ENCODE measurements at regions not wholly inside any gene's neighbourhood (a gene's known extent, or its start where the extent isn't known, plus 50 kb on each side); places are given as distances from the start of the nearest gene placed in this dataset.

- Histone ChIP-seq H3K27me3 (ENCODE audit: insufficient read depth in 3 of 3, low read length in 2 of 3) (no peaks in the 10 kb centered on the region), H3K36me3 (ENCODE audit: insufficient read depth in 1 of 2, low read depth in 1 of 2) (no peaks in the 10 kb centered on the region), H3K4me3 (no peak overlapping the region), H3K4me1 (no peaks in the 10 kb centered on the region), H3K9me3 (peaks cover 7% of the 10 kb centered on the region), H3K27ac (no peak overlapping the region)
- WGBS, 3 donors = 94 to 96% (median 94%) methylated on average over 2 of the region's 2 CpGs
- TF ChIP-seq CTCF (IDR thresholded peaks at IDR 0.05) = no peak
- intact Hi-C loops (cut with DNase I) = loop anchor here in 1 of 2 donors (10.0 kb wide), 1 partner anchor 60 kb away; no protein-coding TSS in a partner anchor
- ATAC-seq (no peak), DNase-seq (no peak)
Observed at GRCh38 chr20:60295214-60295613, 337.0 kb downstream of the CDH26 start.

DNA sequence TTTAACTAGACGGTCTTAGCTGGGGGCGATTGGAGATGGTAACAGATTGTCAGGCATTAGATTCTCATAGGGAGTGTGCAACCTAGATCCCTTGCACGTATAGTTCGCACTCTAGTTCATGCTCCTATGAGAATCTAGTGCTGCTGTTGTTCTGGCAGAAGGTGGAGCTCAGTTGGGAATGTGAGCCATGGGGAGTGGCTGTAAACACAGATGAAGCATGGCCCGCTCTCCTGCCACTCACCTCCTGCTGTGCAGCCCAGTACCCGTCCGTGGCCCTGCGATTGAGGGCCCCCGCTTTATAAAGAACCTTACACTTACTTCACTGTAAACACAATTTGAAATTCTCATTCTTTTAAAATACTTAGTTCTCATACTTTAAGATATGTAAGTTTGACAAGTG, 339.4 kb downstream of the CDH26 start:
- intact Hi-C loops (cut with DNase I) = loop anchor here in 1 of 2 donors (10.0 kb wide), 1 partner anchor 63 kb away; no protein-coding TSS in a partner anchor
- Histone ChIP-seq H3K4me3 (no peak overlapping the region), H3K4me1 (no peaks in the 10 kb centered on the region), H3K36me3 (ENCODE audit: insufficient read depth in 1 of 2, low read depth in 1 of 2) (no peaks in the 10 kb centered on the region), H3K27ac (no peak overlapping the region), H3K27me3 (ENCODE audit: insufficient read depth in 3 of 3, low read length in 2 of 3) (no peaks in the 10 kb centered on the region), H3K9me3 (no peaks in the 10 kb centered on the region)
- no peak for TF ChIP-seq CTCF (IDR thresholded peaks at IDR 0.05)
- ATAC-seq (no peak), DNase-seq (no peak)
- WGBS, 3 donors = 72 to 80% (median 79%) methylated on average over 9 of the region's 9 CpGs

GRCh38 chr20:60298647-60299046, 340.4 kb downstream of the CDH26 start:
- H3K27ac ChIP-seq = no peak overlapping the region

DNA sequence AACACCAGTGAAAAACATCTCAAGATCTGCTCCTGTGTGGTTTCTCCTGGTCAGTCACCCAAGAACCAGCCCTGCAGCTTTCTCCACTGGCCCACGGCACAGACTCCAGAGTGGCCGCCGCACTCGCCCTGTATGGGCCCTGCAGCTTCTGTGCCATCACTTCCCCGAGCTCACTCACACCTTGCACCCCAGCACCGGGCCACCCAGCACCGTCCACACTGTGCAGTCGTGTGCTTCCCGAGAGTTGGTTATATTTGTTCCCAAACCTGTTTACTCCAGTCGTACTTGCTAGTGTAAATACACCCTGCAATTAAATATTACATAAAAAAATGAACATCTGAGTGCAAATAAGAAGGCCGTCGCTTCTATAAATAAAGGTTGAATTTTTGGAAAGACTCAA, 341.7 kb downstream of the CDH26 start:
- no peak for TF ChIP-seq CTCF (IDR thresholded peaks at IDR 0.05)
- no peak overlapping the region for H3K4me3 ChIP-seq
- intact Hi-C loops (cut with DNase I) = loop anchor here in 1 of 2 donors (10.0 kb wide), 1 partner anchor 65 kb away; no protein-coding TSS in a partner anchor
- no peaks in the 10 kb centered on the region for H3K36me3 ChIP-seq (ENCODE audit: insufficient read depth in 1 of 2, low read depth in 1 of 2)
- DNase-seq (no peak), ATAC-seq (no peak)
- no peaks in the 10 kb centered on the region for H3K4me1 ChIP-seq
- no peaks in the 10 kb centered on the region for H3K9me3 ChIP-seq
- H3K27ac ChIP-seq = no peak overlapping the region
- 93 to 96% (median 93%) methylated on average over 12 of the region's 12 CpGs for WGBS, 3 donors
- no peaks in the 10 kb centered on the region for H3K27me3 ChIP-seq (ENCODE audit: insufficient read depth in 3 of 3, low read length in 2 of 3)

More at GRCh38 chr20:60298647-60299046, 340.4 kb downstream of the CDH26 start:
- TF ChIP-seq CTCF (IDR thresholded peaks at IDR 0.05) = no peak
- Histone ChIP-seq H3K4me3 (no peak overlapping the region), H3K4me1 (no peaks in the 10 kb centered on the region), H3K36me3 (ENCODE audit: insufficient read depth in 1 of 2, low read depth in 1 of 2) (no peaks in the 10 kb centered on the region), H3K9me3 (no peaks in the 10 kb centered on the region), H3K27me3 (ENCODE audit: insufficient read depth in 3 of 3, low read length in 2 of 3) (no peaks in the 10 kb centered on the region)
- WGBS, 3 donors = 52 to 59% (median 53%) methylated on average over 5 of the region's 5 CpGs
- DNase-seq = no peak
- intact Hi-C loops (cut with DNase I) = loop anchor here in 1 of 2 donors (10.0 kb wide), 1 partner anchor 64 kb away; no protein-coding TSS in a partner anchor
- no peak for ATAC-seq

GRCh38 chr20:60300374-60300773, 342.2 kb downstream of the CDH26 start:
- WGBS, 3 donors = 82 to 87% (median 86%) methylated on average over 3 of the region's 3 CpGs
- no peak overlapping the region for H3K27ac ChIP-seq
- intact Hi-C loops (cut with DNase I) = no loop called here
- H3K27me3 ChIP-seq (ENCODE audit: insufficient read depth in 3 of 3, low read length in 2 of 3) = no peaks in the 10 kb centered on the region
- no peaks in the 10 kb centered on the region for H3K4me1 ChIP-seq
- no peak for TF ChIP-seq CTCF (IDR thresholded peaks at IDR 0.05)
- no peak overlapping the region for H3K4me3 ChIP-seq
- H3K9me3 ChIP-seq = no peaks in the 10 kb centered on the region
- ATAC-seq = no peak
- no peaks in the 10 kb centered on the region for H3K36me3 ChIP-seq (ENCODE audit: insufficient read depth in 1 of 2, low read depth in 1 of 2)
- DNase-seq = no peak
